ENCODE measurements at regions not wholly inside any gene's neighbourhood (a gene's known extent, or its start where the extent isn't known, plus 50 kb on each side); places are given as distances from the start of the nearest gene placed in this dataset.

GRCh38 chr2:118295592-118296390 lies 207.5 kb downstream of the INSIG2 start:
- H3K4me1 ChIP-seq (ENCODE audit: control insufficient read depth in 2 of 2, insufficient read depth in 2 of 2, low read length in 2 of 2) = no peaks in the 10 kb centered on the region
- no peaks in the 10 kb centered on the region for H3K36me3 ChIP-seq (ENCODE audit: control insufficient read depth in 2 of 2, insufficient read depth in 2 of 2, low read length in 2 of 2)
- H3K27ac ChIP-seq (ENCODE audit: low read depth in 2 of 2, low read length in 2 of 2) = no peak overlapping the region
- no peak overlapping the region for H3K4me3 ChIP-seq (ENCODE audit: low read length in 2 of 2)
- no peaks in the 10 kb centered on the region for H3K27me3 ChIP-seq (ENCODE audit: control insufficient read depth in 2 of 2, insufficient read depth in 2 of 2, low read length in 2 of 2)
- no peaks in the 10 kb centered on the region for H3K9me3 ChIP-seq (ENCODE audit: control insufficient read depth in 2 of 2, low read length in 2 of 2)
- H3K9ac ChIP-seq (ENCODE audit: low read depth in 1 of 2, low read length in 2 of 2) = no peak overlapping the region

- Histone ChIP-seq H3K4me3 (ENCODE audit: low read length in 2 of 2) (no peak overlapping the region), H3K27ac (ENCODE audit: low read depth in 2 of 2, low read length in 2 of 2) (no peak overlapping the region), H3K4me1 (ENCODE audit: control insufficient read depth in 2 of 2, insufficient read depth in 2 of 2, low read length in 2 of 2) (no peaks in the 10 kb centered on the region), H3K9me3 (ENCODE audit: control insufficient read depth in 2 of 2, low read length in 2 of 2) (no peaks in the 10 kb centered on the region), H3K9ac (ENCODE audit: low read depth in 1 of 2, low read length in 2 of 2) (no peak overlapping the region), H3K36me3 (ENCODE audit: control insufficient read depth in 2 of 2, insufficient read depth in 2 of 2, low read length in 2 of 2) (no peaks in the 10 kb centered on the region), H3K27me3 (ENCODE audit: control insufficient read depth in 2 of 2, insufficient read depth in 2 of 2, low read length in 2 of 2) (no peaks in the 10 kb centered on the region)
Observed at GRCh38 chr2:118294063-118294462, 205.8 kb downstream of the INSIG2 start.

DNA sequence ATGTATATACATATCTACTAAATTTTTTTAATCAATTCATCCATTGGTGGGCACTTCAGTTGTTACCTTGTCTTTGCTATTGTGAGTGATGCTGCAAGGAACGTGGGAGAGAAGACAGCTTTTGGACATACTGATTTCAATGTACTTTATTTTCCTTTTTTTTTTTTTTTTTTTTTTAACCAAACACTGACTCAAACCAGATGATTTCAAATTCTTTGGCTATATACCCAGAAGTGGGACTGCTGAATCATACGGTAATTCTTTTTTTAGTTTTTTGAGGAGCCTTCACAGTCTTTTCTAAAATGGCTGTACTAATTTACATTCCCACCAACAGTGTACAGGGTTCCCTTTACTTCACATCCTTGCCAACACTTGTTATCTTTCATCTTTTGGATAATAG lies 204.7 kb downstream of the INSIG2 start:
- H3K4me1 ChIP-seq (ENCODE audit: control insufficient read depth in 2 of 2, insufficient read depth in 2 of 2, low read length in 2 of 2) = no peaks in the 10 kb centered on the region
- no peak overlapping the region for H3K27ac ChIP-seq (ENCODE audit: low read depth in 2 of 2, low read length in 2 of 2)
- H3K4me3 ChIP-seq (ENCODE audit: low read length in 2 of 2) = no peak overlapping the region
- no peaks in the 10 kb centered on the region for H3K27me3 ChIP-seq (ENCODE audit: control insufficient read depth in 2 of 2, insufficient read depth in 2 of 2, low read length in 2 of 2)
- H3K9me3 ChIP-seq (ENCODE audit: control insufficient read depth in 2 of 2, low read length in 2 of 2) = no peaks in the 10 kb centered on the region
- no peak overlapping the region for H3K9ac ChIP-seq (ENCODE audit: low read depth in 1 of 2, low read length in 2 of 2)
- no peaks in the 10 kb centered on the region for H3K36me3 ChIP-seq (ENCODE audit: control insufficient read depth in 2 of 2, insufficient read depth in 2 of 2, low read length in 2 of 2)

GRCh38 chr2:118291251-118291880 lies 203.1 kb downstream of the INSIG2 start:
- Histone ChIP-seq H3K4me3 (ENCODE audit: low read length in 2 of 2) (no peak overlapping the region), H3K27me3 (ENCODE audit: control insufficient read depth in 2 of 2, insufficient read depth in 2 of 2, low read length in 2 of 2) (no peaks in the 10 kb centered on the region), H3K27ac (ENCODE audit: low read depth in 2 of 2, low read length in 2 of 2) (no peak overlapping the region), H3K9me3 (ENCODE audit: control insufficient read depth in 2 of 2, low read length in 2 of 2) (no peaks in the 10 kb centered on the region), H3K36me3 (ENCODE audit: control insufficient read depth in 2 of 2, insufficient read depth in 2 of 2, low read length in 2 of 2) (no peaks in the 10 kb centered on the region), H3K9ac (ENCODE audit: low read depth in 1 of 2, low read length in 2 of 2) (no peak overlapping the region), H3K4me1 (ENCODE audit: control insufficient read depth in 2 of 2, insufficient read depth in 2 of 2, low read length in 2 of 2) (no peaks in the 10 kb centered on the region)

DNA sequence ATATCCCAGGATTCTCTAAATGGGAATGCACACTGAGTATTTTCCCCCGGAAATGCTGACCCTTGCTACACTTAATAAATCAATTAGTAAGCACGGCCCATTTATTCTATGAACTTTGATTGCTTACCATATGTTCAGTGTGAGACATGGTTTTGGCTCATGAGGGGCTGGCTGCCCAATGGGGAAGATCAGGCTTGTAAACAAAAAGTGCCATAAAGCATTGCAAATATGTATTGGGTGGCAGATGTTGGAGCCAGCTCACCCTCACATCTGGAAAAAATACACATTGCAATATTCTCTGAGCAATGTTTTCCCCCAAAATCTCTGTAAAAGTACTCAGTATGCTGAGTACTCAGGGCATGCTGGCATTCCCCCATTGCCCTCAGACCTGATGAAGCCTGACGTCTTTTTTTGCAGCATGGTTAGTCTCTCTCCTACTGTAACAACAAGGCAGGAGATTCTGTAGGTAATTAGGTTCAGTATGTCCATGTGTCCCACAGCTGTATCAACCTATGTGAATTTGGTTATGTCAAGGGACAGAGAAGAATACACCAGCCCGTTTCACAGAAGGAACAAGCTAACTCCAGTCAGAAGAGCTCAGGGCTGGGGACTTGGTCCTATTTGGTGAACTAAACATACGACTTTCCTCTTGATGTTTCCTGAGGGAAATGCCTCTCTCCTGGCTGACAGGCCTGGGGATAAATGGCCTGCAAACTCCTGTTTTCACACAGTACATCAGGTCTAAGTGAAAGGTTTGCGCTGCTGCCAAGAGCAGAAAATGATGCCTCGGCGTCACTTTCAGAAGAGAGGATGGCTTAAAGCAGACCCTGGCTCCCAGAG lies 202.4 kb downstream of the INSIG2 start:
- Histone ChIP-seq H3K9ac (ENCODE audit: low read depth in 1 of 2, low read length in 2 of 2) (no peak overlapping the region), H3K4me3 (ENCODE audit: low read length in 2 of 2) (no peak overlapping the region), H3K36me3 (ENCODE audit: control insufficient read depth in 2 of 2, insufficient read depth in 2 of 2, low read length in 2 of 2) (no peaks in the 10 kb centered on the region), H3K4me1 (ENCODE audit: control insufficient read depth in 2 of 2, insufficient read depth in 2 of 2, low read length in 2 of 2) (no peaks in the 10 kb centered on the region), H3K9me3 (ENCODE audit: control insufficient read depth in 2 of 2, low read length in 2 of 2) (no peaks in the 10 kb centered on the region), H3K27ac (ENCODE audit: low read depth in 2 of 2, low read length in 2 of 2) (no peak overlapping the region), H3K27me3 (ENCODE audit: control insufficient read depth in 2 of 2, insufficient read depth in 2 of 2, low read length in 2 of 2) (no peaks in the 10 kb centered on the region)

DNA sequence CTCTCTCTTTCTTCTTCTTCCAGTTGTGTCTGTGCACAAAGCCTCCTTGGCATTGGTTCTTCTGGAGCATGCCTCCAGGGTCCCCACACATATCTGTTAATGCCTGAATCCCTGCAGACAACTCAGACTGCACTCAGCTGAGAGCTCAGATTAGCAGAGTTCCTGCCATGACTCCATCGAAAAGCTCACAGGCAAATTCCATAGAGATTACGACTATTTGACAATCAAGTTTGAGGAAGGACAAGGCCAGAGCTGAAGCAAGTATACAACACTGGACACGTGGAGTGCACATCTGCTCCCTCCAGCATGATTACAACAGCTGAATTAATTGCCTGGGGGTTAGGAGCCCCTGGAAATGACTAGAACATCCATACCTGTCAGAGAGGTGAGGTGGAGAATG lies 190.7 kb downstream of the INSIG2 start:
- Histone ChIP-seq H3K36me3 (ENCODE audit: control insufficient read depth in 2 of 2, insufficient read depth in 2 of 2, low read length in 2 of 2) (no peaks in the 10 kb centered on the region), H3K4me1 (ENCODE audit: control insufficient read depth in 2 of 2, insufficient read depth in 2 of 2, low read length in 2 of 2) (no peaks in the 10 kb centered on the region), H3K9me3 (ENCODE audit: control insufficient read depth in 2 of 2, low read length in 2 of 2) (no peaks in the 10 kb centered on the region), H3K9ac (ENCODE audit: low read depth in 1 of 2, low read length in 2 of 2) (no peak overlapping the region), H3K4me3 (ENCODE audit: low read length in 2 of 2) (no peak overlapping the region), H3K27ac (ENCODE audit: low read depth in 2 of 2, low read length in 2 of 2) (no peak overlapping the region), H3K27me3 (ENCODE audit: control insufficient read depth in 2 of 2, insufficient read depth in 2 of 2, low read length in 2 of 2) (peaks cover 3% of the 10 kb centered on the region in 2 donors)

DNA sequence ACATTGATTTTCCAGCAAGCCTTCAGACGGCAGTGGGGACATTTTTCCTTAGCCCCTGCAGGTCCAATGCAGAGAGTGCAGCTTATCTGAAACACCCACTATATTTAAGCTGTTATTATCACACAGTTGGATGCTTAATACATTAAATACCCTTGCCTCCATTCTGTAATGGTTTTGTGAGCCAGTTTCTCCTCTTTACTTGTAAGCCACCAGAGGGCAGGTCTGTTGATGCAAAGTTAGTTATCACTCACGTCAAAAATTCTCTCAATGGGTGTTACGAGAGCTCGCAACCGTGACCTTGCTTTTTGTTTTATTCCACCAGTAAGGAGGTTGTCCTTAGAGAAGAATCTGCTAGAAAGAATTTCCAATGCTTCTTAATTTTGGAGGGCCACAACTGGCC lies 189.8 kb downstream of the INSIG2 start:
- Histone ChIP-seq H3K27me3 (ENCODE audit: control insufficient read depth in 2 of 2, insufficient read depth in 2 of 2, low read length in 2 of 2) (peaks cover 3% of the 10 kb centered on the region in 2 donors), H3K4me3 (ENCODE audit: low read length in 2 of 2) (no peak overlapping the region), H3K9ac (ENCODE audit: low read depth in 1 of 2, low read length in 2 of 2) (no peak overlapping the region), H3K36me3 (ENCODE audit: control insufficient read depth in 2 of 2, insufficient read depth in 2 of 2, low read length in 2 of 2) (no peaks in the 10 kb centered on the region), H3K9me3 (ENCODE audit: control insufficient read depth in 2 of 2, low read length in 2 of 2) (no peaks in the 10 kb centered on the region), H3K4me1 (ENCODE audit: control insufficient read depth in 2 of 2, insufficient read depth in 2 of 2, low read length in 2 of 2) (no peaks in the 10 kb centered on the region), H3K27ac (ENCODE audit: low read depth in 2 of 2, low read length in 2 of 2) (no peak overlapping the region)

DNA sequence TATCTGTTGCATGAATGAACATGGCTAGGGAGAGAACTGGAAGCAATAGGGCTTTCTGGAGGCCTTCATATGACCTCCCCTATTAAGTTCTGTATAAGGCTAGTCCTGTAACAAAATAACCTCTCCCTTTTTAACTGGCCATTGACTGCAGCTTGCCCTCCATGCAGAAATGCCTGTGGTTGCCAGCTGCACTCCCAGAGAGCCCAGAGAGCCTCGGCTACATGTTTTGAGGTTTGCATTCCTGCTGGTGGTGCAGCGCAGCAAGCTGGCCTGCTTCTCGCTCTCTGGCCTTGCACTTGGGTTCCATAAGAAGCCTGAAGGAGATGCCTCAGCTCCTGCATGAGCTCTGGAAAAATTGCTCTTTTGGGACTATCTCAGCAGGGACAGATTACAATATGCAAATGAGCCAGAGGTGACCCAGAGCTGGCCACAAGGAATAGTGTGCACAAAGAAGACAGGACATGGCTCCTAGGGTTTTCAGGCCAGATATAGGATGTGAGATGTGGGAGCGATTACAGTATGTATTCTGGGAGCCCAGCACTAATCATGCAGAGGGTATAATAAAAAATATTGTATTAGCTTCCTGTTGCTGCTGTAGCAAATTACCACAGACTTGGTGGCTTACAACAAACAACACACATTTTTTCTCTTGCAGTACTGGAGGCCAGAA lies 186.7 kb downstream of the INSIG2 start:
- Histone ChIP-seq H3K9ac (ENCODE audit: low read depth in 1 of 2, low read length in 2 of 2) (no peak overlapping the region), H3K27ac (ENCODE audit: low read depth in 2 of 2, low read length in 2 of 2) (no peak overlapping the region), H3K36me3 (ENCODE audit: control insufficient read depth in 2 of 2, insufficient read depth in 2 of 2, low read length in 2 of 2) (no peaks in the 10 kb centered on the region), H3K4me3 (ENCODE audit: low read length in 2 of 2) (no peak overlapping the region), H3K4me1 (ENCODE audit: control insufficient read depth in 2 of 2, insufficient read depth in 2 of 2, low read length in 2 of 2) (no peaks in the 10 kb centered on the region), H3K9me3 (ENCODE audit: control insufficient read depth in 2 of 2, low read length in 2 of 2) (no peaks in the 10 kb centered on the region), H3K27me3 (ENCODE audit: control insufficient read depth in 2 of 2, insufficient read depth in 2 of 2, low read length in 2 of 2) (peaks cover 0 to 3% of the 10 kb centered on the region in 2 donors)

GRCh38 chr2:118272391-118272790 lies 184.1 kb downstream of the INSIG2 start:
- Histone ChIP-seq H3K4me1 (ENCODE audit: control insufficient read depth in 2 of 2, insufficient read depth in 2 of 2, low read length in 2 of 2) (no peaks in the 10 kb centered on the region), H3K4me3 (ENCODE audit: low read length in 2 of 2) (no peak overlapping the region), H3K27me3 (ENCODE audit: control insufficient read depth in 2 of 2, insufficient read depth in 2 of 2, low read length in 2 of 2) (peaks cover 0 to 3% of the 10 kb centered on the region in 2 donors), H3K9ac (ENCODE audit: low read depth in 1 of 2, low read length in 2 of 2) (no peak overlapping the region), H3K9me3 (ENCODE audit: control insufficient read depth in 2 of 2, low read length in 2 of 2) (no peaks in the 10 kb centered on the region), H3K27ac (ENCODE audit: low read depth in 2 of 2, low read length in 2 of 2) (no peak overlapping the region), H3K36me3 (ENCODE audit: control insufficient read depth in 2 of 2, insufficient read depth in 2 of 2, low read length in 2 of 2) (no peaks in the 10 kb centered on the region)
